Adrenal gland (tissue), 5 donors: ENCODE measurements at regions not wholly inside any gene's neighbourhood (a gene's known extent, or its start where the extent isn't known, plus 50 kb on each side); places are given as distances from the start of the nearest gene placed in this dataset.

ENCODE experiments used
- CTCF ChIP-seq, 6 experiments: fragments of 450-650 bp in 4 of 6; fragments of 200-600 bp in 2 of 6; sonication (generic) in 1 of 6; IDR thresholded peaks; 1 replicate in 5 of 6; 2 replicates in 1 of 6; pipeline versions ENCODE4 v1.5.1 to v1.8.0; 2016 to 2021; ENCODE audit warnings: antibody characterized with exemption in 6 of 6, mild to moderate bottlenecking in 2 of 6, moderate library complexity in 1 of 6
- POLR2A ChIP-seq, 2 donors: fragments of 450-650 bp; IDR thresholded peaks; one replicate each; pipeline ENCODE4 v1.6.1; 2017; ENCODE audit warnings: antibody characterized with exemption in 2 of 2, mild to moderate bottlenecking in 2 of 2, moderate library complexity in 1 of 2
- donor health status: DM: no; HTN: no; CAD: no.

GRCh38 chr1:235004276-235004675 lies 124.4 kb downstream of the TOMM20 start:
- TF ChIP-seq POLR2A (IDR thresholded peaks at IDR 0.05) (no peak), CTCF (IDR thresholded peaks at IDR 0.05) (no peak)
